Bronchial epithelial cell (primary cell): ENCODE measurements at regions not wholly inside any gene's neighbourhood (a gene's known extent, or its start where the extent isn't known, plus 50 kb on each side); places are given as distances from the start of the nearest gene placed in this dataset.
A peak's percentile ranks its signal among the peaks of the same experiment; 100 is the strongest.

ENCODE experiments used
- DNase-seq: peaks from one replicate; pipeline ENCODE4 v3.0.0-alpha.2; 2010; ENCODE audit warnings: low read depth
- FAIRE-seq: peaks from 2 replicates; lab custom pipeline; 2011; peaks lifted over from hg19 to GRCh38; lab: Jason Lieb, UNC
- H3K27me3 ChIP-seq: 2 replicates; pipeline ENCODE4 v1.5.1; 2011; ENCODE audit warnings: low read length; ENCODE audit not compliant: control insufficient read depth, insufficient read depth
- H3K36me3 ChIP-seq: 2 replicates; pipeline ENCODE4 v1.5.1; 2011; ENCODE audit warnings: low read length; ENCODE audit not compliant: control insufficient read depth, insufficient read depth
- H3K4me3 ChIP-seq: 2 replicates; pipeline ENCODE4 v1.5.1; 2011; ENCODE audit warnings: mild to moderate bottlenecking, low read depth, low read length, control low read depth
- TF ChIP-seq, protein P1 (sequence below): IDR thresholded peaks from 2 replicates; pipeline ENCODE4 v1.5.1; 2011; ENCODE audit warnings: mild to moderate bottlenecking, moderate library complexity, low read length, control low read depth, inconsistent platforms; ENCODE audit not compliant: insufficient read depth, severe bottlenecking

DNA sequence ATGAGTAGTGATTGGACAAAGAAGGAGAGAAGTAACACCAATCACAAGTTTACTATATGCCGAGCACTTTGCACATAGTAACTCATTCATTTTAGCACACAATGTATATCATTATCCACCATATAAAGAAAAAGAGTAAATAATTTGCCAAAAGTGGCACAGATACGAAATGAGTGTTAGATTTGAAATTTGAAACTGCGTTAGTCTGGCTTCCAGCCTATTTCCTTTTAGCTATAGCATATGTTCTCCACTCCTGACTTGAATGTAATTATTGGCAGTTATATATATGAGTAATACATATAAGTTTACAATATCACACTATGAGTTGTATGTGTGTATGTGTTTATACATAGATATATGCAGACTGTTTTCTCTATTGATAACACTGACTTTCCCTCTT, 98.6 kb downstream of the NOL4 start:
- FAIRE-seq = no peak

DNA sequence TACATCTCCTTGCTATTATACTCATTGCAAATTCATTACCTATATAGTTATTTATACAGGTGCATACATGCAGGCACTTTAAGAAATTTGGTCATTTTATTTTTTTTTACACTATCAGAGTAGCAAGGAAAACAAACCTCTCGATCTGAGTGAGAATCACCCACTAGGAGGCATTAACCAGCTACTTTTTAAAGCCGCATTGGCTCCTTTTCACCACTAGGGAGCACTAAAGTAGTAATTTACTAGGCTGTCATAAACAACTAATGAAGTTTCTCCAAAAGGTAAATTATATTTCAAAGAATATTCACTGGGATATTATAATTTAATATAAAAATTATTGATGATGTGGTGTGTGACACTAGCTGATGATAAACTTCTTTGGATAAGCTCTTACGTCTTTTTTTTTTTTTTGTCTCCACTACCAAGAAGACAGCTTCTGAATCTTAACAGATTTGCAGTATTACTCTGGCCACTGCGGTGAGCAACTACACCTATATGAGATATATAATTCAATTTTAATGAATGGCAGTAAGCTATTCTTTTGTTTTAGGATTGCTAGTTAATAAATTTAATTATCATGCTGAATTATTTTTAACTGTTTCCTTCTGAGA, 101.9 kb downstream of the NOL4 start:
- no peak for FAIRE-seq

More for the DNA sequence above, 98.6 kb downstream of the NOL4 start:
- Histone ChIP-seq H3K36me3 (no peaks in the 10 kb centered on the region), H3K4me3 (no peak overlapping the region), H3K27me3 (no peaks in the 10 kb centered on the region)
- DNase-seq = no peak
- TF ChIP-seq, protein P1, sequence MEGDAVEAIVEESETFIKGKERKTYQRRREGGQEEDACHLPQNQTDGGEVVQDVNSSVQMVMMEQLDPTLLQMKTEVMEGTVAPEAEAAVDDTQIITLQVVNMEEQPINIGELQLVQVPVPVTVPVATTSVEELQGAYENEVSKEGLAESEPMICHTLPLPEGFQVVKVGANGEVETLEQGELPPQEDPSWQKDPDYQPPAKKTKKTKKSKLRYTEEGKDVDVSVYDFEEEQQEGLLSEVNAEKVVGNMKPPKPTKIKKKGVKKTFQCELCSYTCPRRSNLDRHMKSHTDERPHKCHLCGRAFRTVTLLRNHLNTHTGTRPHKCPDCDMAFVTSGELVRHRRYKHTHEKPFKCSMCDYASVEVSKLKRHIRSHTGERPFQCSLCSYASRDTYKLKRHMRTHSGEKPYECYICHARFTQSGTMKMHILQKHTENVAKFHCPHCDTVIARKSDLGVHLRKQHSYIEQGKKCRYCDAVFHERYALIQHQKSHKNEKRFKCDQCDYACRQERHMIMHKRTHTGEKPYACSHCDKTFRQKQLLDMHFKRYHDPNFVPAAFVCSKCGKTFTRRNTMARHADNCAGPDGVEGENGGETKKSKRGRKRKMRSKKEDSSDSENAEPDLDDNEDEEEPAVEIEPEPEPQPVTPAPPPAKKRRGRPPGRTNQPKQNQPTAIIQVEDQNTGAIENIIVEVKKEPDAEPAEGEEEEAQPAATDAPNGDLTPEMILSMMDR = no peak

DNA sequence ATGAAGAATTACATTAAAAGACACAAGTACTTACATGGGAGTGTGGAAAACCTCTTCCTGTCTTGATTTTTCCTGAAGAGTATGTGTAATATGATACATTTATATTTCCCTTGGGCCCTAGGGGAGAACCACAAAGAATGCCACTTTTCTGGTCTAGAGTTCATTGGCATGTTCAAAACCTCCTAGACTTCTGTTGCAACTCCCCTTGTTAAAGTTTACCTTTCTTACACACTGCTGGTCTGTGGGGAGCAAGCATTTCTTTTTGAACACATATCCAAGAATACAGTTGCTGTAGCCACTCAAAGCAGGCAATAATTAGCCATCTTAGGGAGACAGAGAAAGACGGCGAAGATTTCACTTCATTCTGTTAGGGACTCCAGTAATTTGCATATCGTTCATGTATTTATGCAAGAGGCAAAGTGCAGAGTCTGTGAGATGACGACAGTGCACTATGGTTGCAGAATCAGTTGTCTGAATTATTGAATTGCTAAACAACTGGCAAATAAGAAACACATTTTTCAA, 103.5 kb downstream of the NOL4 start:
- DNase-seq = peak; percentile 88
- H3K36me3 ChIP-seq = no peaks in the 10 kb centered on the region
- no peaks in the 10 kb centered on the region for H3K27me3 ChIP-seq
- no peak for FAIRE-seq
- TF ChIP-seq, protein P1 = no peak
- no peak overlapping the region for H3K4me3 ChIP-seq

More for the DNA sequence above, 101.9 kb downstream of the NOL4 start:
- Histone ChIP-seq H3K36me3 (no peaks in the 10 kb centered on the region), H3K27me3 (no peaks in the 10 kb centered on the region), H3K4me3 (no peak overlapping the region)
- peak; percentile 65 for DNase-seq
- TF ChIP-seq, protein P1 = peak; percentile 68

DNA sequence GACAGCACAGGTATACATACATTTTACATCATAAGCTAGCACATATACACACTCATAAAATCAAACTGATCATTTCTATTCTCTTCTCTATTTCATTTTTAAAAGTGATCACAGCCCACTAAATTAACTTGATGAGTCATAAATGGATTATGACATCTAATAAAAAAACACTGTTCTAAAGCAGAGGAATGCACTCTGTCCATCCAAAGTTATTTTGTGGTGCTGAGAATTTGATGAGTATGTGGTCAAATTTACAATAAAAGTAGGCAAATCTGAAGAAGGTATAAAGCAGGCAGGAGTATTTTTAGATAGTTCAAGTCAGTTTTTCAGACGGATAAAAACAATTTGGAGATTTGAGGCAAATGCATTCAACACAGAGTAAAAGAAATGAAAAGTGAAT, 104.4 kb downstream of the NOL4 start:
- TF ChIP-seq, protein P1 = no peak
- Histone ChIP-seq H3K27me3 (no peaks in the 10 kb centered on the region), H3K36me3 (no peaks in the 10 kb centered on the region), H3K4me3 (no peak overlapping the region)
- no peak for FAIRE-seq
- peak; percentile 29 for DNase-seq

DNA sequence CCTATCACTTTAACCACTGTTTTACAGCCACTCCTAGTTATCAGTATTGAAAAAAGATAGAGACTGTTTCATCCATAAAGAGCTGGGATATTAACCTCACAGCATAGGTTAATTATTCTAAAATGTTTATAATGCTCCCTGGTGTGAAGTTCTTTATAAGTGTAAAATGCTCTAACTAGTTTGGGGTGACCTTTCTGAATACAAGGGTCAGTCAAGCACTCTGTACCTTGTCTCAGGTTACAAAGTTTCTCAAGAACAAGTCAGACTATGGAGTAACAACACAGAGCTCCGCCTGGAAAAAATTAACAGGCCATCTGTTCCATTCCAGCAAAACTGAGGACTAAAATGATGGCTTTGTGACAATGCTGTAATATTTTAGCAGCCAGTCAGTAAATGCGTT, 107.4 kb downstream of the NOL4 start:
- peak; percentile 8 for DNase-seq
- no peak overlapping the region for H3K4me3 ChIP-seq
- no peaks in the 10 kb centered on the region for H3K36me3 ChIP-seq
- no peaks in the 10 kb centered on the region for H3K27me3 ChIP-seq
- TF ChIP-seq, protein P1 = no peak
- FAIRE-seq = no peak
